Hepatic stellate cell (primary cell): ENCODE measurements at regions not wholly inside any gene's neighbourhood (a gene's known extent, or its start where the extent isn't known, plus 50 kb on each side); places are given as distances from the start of the nearest gene placed in this dataset.

Experiments
- DNase-seq: peaks from one replicate; pipeline ENCODE4 v3.0.0; 2011; ENCODE audit warnings: low spot score

- DNase-seq = no peak
These were observed 149.3 kb upstream of the CYSLTR1 start for GRCh38 chrX:78476701-78477100.

GRCh38 chrX:78456909-78457308, 129.5 kb upstream of the CYSLTR1 start:
- no peak for DNase-seq

DNA sequence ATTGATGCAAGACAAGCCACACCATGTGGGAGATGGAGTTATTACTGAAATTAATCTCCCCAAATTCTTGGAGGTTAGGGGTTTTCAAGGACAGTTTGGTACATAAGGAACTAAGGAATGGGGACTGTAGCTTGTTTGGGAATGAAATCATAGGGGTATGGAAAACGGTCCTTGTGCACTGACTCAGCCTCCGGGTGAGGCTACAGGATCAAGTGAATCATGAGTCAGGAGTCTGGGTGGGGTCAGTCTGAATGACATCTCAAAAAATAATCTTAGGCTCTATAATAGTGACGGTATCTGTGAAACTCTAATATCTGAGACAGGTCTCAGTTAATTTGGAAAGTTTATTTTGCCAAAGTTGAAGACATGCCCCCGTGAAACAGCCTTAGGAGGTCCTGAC, 128.5 kb upstream of the CYSLTR1 start:
- DNase-seq = peak; percentile 0

- peak; percentile 0 for DNase-seq
These were observed 124.9 kb upstream of the CYSLTR1 start for GRCh38 chrX:78452356-78452755.

GRCh38 chrX:78437621-78438020, 110.2 kb upstream of the CYSLTR1 start:
- DNase-seq = no peak

- DNase-seq = no peak
These were observed 101.8 kb upstream of the CYSLTR1 start for GRCh38 chrX:78429172-78429571.

DNA sequence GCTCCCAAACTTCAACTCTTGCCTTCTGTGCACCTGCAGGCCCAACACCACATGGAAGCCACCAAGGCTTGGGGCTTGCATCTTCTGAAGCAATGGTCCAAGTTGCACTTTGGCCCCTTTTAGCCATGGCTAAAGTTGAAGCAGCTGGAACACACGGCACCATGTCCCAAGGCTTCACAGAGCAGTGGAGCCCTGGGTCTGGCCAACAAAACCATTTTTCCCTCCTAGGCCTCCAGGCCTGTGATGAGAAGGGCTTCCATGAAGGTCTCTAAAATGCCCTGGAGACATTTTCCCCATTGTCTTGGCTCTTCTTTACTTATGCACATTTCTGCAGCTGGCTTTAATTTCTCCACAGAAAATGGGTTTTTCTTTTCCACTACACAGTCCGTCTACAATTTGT, 61.3 kb upstream of the CYSLTR1 start:
- no peak for DNase-seq

DNA sequence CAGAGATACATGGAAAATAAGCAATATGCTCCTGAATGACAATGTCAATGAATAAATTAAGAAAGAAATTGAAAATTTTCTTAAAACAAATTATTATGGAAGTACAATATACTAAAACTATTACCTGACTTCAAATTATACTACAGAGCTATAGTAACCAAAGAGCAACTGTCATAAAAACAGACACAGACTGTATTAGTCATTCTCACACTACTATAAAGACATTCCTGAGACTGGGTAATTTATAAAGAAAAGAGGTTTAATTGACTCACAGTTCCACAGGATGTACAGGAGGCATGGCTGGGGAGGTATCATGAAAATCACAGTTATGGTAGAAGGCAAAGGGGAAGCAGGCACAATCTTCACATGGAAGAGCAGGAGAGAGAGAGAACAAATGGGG, 60.0 kb upstream of the CYSLTR1 start:
- no peak for DNase-seq

DNA sequence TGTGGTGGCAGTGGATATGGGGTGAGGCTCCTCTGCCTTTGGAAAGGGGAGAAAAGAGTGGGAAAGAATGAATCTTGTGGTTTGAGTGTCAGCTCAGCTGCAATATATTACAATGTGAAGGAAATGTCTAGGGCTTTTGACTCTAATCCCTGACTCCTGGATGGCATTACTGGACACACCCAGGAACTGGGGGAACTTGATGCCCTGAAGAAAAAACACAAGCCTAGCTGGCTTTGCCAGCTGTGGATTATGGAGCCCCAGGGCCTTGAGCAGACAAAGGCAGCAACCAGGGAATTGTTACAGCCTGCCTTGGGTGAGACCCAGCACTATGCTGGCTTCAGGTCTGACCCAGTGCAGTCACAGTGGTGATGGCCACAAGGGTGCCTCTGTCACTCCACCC, 57.1 kb upstream of the CYSLTR1 start:
- DNase-seq = no peak

DNA sequence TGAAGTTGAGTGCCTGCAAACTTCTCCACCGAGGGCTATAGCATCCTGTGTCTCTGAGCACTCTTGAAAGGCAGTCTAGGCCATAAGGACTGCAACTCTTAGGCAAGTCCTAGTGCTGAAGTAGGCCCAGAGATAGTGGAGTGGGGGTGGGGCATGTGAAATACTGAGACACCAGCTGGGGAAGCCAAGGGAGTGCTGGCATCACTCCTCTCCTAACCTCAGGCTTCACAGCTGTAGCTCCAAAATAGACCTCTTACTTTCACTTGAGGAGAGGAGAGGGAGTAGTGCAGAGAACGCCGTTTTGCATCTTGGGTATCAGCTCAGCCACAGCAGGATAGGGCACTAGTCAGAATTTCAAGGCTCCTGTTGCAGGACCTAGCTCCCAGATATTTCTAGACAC, 56.2 kb upstream of the CYSLTR1 start:
- no peak for DNase-seq

DNA sequence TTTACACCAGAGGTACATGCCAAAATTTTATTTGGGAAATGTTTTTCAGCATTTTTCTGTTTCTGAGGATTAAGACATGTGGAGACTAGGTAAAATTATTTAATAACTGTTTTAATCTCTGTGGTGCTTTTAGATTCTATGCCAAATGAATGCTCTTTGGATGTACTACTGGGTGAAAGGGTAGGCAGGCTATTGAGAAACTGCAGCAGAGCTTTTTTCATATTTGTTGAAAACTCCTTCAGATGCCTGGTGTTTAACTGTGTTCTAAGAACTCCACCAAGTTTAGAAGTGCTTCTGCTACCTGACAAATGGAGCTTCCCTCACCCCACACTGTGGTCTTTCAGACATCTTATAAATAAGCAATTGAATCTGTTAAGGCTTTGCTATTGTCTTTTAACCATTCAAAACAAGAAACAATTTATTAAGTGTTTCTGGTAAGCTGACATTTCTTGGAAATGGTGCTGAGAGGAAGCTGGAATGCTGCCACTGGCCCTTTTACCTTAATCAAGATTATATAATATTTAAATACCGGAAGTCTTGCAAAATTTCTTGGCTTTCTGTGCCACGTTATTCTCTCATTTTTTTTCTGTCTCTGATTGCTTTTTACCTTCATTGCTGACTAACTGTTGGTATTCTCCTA, 51.2 kb upstream of the CYSLTR1 start:
- no peak for DNase-seq
